ENCODE measurements at regions not wholly inside any gene's neighbourhood (a gene's known extent, or its start where the extent isn't known, plus 50 kb on each side); places are given as distances from the start of the nearest gene placed in this dataset.

- TF ChIP-seq HBP1 (CRISPR knock-in tag; IDR thresholded peaks at IDR 0.05; ENCODE audit: low read depth) = 0 out of 2 replicates have a peak, but pooled peaks have one; percentile 49
- TF ChIP-seq ZNF773 (CRISPR knock-in tag; IDR thresholded peaks at IDR 0.05; ENCODE audit: borderline replicate concordance) = peak; percentile 75; the same call in 1 of the 2 replicates
- TF ChIP-seq CREM (IDR thresholded peaks at IDR 0.05) = no peak
- no peak for TF ChIP-seq CREM (CRISPR knock-in tag; IDR thresholded peaks at IDR 0.05)
- TF ChIP-seq ZNF781 (CRISPR knock-in tag; IDR thresholded peaks at IDR 0.05; ENCODE audit: borderline replicate concordance, not compliant biosample characterization) = peak; percentile 90
- TF ChIP-seq NFE2L1 (CRISPR knock-in tag; IDR thresholded peaks at IDR 0.05; ENCODE audit: borderline replicate concordance) = no peak
- no peak for TF ChIP-seq NR2F2 (IDR thresholded peaks at IDR 0.05; ENCODE audit: borderline replicate concordance, low read depth)
- TF ChIP-seq, protein P1, sequence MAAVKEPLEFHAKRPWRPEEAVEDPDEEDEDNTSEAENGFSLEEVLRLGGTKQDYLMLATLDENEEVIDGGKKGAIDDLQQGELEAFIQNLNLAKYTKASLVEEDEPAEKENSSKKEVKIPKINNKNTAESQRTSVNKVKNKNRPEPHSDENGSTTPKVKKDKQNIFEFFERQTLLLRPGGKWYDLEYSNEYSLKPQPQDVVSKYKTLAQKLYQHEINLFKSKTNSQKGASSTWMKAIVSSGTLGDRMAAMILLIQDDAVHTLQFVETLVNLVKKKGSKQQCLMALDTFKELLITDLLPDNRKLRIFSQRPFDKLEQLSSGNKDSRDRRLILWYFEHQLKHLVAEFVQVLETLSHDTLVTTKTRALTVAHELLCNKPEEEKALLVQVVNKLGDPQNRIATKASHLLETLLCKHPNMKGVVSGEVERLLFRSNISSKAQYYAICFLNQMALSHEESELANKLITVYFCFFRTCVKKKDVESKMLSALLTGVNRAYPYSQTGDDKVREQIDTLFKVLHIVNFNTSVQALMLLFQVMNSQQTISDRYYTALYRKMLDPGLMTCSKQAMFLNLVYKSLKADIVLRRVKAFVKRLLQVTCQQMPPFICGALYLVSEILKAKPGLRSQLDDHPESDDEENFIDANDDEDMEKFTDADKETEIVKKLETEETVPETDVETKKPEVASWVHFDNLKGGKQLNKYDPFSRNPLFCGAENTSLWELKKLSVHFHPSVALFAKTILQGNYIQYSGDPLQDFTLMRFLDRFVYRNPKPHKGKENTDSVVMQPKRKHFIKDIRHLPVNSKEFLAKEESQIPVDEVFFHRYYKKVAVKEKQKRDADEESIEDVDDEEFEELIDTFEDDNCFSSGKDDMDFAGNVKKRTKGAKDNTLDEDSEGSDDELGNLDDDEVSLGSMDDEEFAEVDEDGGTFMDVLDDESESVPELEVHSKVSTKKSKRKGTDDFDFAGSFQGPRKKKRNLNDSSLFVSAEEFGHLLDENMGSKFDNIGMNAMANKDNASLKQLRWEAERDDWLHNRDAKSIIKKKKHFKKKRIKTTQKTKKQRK (IDR thresholded peaks at IDR 0.05; ENCODE audit: low read length) = no peak
- TF ChIP-seq, protein P2, sequence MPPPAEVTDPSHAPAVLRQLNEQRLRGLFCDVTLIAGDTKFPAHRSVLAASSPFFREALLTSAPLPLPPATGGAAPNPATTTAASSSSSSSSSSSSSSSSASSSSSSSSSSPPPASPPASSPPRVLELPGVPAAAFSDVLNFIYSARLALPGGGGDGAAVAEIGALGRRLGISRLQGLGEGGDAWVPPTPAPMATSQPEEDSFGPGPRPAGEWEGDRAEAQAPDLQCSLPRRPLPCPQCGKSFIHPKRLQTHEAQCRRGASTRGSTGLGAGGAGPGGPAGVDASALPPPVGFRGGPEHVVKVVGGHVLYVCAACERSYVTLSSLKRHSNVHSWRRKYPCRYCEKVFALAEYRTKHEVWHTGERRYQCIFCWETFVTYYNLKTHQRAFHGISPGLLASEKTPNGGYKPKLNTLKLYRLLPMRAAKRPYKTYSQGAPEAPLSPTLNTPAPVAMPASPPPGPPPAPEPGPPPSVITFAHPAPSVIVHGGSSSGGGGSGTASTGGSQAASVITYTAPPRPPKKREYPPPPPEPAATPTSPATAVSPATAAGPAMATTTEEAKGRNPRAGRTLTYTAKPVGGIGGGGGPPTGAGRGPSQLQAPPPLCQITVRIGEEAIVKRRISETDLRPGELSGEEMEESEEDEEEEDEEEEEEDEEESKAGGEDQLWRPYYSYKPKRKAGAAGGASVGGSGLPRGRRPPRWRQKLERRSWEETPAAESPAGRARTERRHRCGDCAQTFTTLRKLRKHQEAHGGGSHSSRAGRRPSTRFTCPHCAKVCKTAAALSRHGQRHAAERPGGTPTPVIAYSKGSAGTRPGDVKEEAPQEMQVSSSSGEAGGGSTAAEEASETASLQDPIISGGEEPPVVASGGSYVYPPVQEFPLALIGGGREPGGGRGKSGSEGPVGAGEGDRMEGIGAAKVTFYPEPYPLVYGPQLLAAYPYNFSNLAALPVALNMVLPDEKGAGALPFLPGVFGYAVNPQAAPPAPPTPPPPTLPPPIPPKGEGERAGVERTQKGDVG (CRISPR knock-in tag; IDR thresholded peaks at IDR 0.05; ENCODE audit: borderline replicate concordance) = no peak; the same call in 1 of the 2 replicates
- 0 out of 2 replicates have a peak, but pooled peaks have one; percentile 49 for TF ChIP-seq ZNF12 (CRISPR knock-in tag; IDR thresholded peaks at IDR 0.05)
- no peak for TF ChIP-seq TAF1 (CRISPR knock-in tag; IDR thresholded peaks at IDR 0.05)
- peak; percentile 39; the same call in 1 of the 2 replicates for TF ChIP-seq FOXO1 (CRISPR knock-in tag; IDR thresholded peaks at IDR 0.05)
- 0 out of 2 replicates have a peak, but pooled peaks have one; percentile 49 for TF ChIP-seq KMT2A (CRISPR knock-in tag; IDR thresholded peaks at IDR 0.05)
- TF ChIP-seq MEIS1 (CRISPR knock-in tag; IDR thresholded peaks at IDR 0.05; ENCODE audit: borderline replicate concordance) = no peak
- no peak for TF ChIP-seq NFE2 (CRISPR knock-in tag; IDR thresholded peaks at IDR 0.05)
- peak; percentile 67; the same call in 1 of the 2 replicates for TF ChIP-seq PPARG (CRISPR knock-in tag; conservative IDR thresholded peaks at IDR 0.05)
- TF ChIP-seq ZFP41 (CRISPR knock-in tag; IDR thresholded peaks at IDR 0.05; ENCODE audit: borderline replicate concordance) = no peak
- peak; percentile 72; the same call in 1 of the 2 replicates for TF ChIP-seq ZBTB20 (CRISPR knock-in tag; IDR thresholded peaks at IDR 0.05; ENCODE audit: borderline replicate concordance, low read depth)
- TF ChIP-seq, protein P3, sequence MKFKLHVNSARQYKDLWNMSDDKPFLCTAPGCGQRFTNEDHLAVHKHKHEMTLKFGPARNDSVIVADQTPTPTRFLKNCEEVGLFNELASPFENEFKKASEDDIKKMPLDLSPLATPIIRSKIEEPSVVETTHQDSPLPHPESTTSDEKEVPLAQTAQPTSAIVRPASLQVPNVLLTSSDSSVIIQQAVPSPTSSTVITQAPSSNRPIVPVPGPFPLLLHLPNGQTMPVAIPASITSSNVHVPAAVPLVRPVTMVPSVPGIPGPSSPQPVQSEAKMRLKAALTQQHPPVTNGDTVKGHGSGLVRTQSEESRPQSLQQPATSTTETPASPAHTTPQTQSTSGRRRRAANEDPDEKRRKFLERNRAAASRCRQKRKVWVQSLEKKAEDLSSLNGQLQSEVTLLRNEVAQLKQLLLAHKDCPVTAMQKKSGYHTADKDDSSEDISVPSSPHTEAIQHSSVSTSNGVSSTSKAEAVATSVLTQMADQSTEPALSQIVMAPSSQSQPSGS (CRISPR knock-in tag; IDR thresholded peaks at IDR 0.05) = peak; percentile 67; the same call in 1 of the 2 replicates
- peak; percentile 94 for TF ChIP-seq ETV6 (CRISPR knock-in tag; conservative IDR thresholded peaks at IDR 0.05)
- no peak for TF ChIP-seq AKAP8 (CRISPR knock-in tag; IDR thresholded peaks at IDR 0.05)
Observed at GRCh38 chr20:63116412-63117106, 99.4 kb downstream of the YTHDF1 start (continued).

All from HepG2 (cell line).